H1 (cell line): ENCODE measurements at regions not wholly inside any gene's neighbourhood (a gene's known extent, or its start where the extent isn't known, plus 50 kb on each side); places are given as distances from the start of the nearest gene placed in this dataset.

Source experiments
- CTCF ChIA-PET: fragments of 300-600 bp; sonication (Branson Sonifier 250); formaldehyde crosslinking; loops from one replicate; lab custom pipeline; 2021; ENCODE audit not compliant: partially characterized antibody; lab: Charles Lee
- POLR2A ChIA-PET: fragments of 300-600 bp; sonication (Branson Sonifier 250); formaldehyde crosslinking; loops from one replicate; lab custom pipeline; 2021; ENCODE audit warnings: inconsistent platforms; ENCODE audit not compliant: partially characterized antibody; lab: Charles Lee
- DNase-seq, 2 experiments: peaks; one replicate each; pipeline versions ENCODE4 v3.0.0 to v3.0.0-alpha.2; 2010 to 2022; ENCODE audit warnings: low spot score in 2 of 2, low read depth in 1 of 2, mixed read lengths in 1 of 2
- FAIRE-seq: peaks from 2 replicates; lab custom pipeline; 2011; peaks lifted over from hg19 to GRCh38; lab: Jason Lieb, UNC
- H2AFZ ChIP-seq: 2 replicates; pipeline ENCODE4 v1.8.1; 2012; ENCODE audit warnings: low read length, inconsistent platforms
- H2AK5ac ChIP-seq: 2 replicates; pipeline ENCODE4 v1.6.1; 2013; ENCODE audit warnings: low read depth, low read length
- H2BK120ac ChIP-seq: replicated peaks from 2 replicates; pipeline ENCODE3; 2013; ENCODE audit warnings: low read depth, low read length, inconsistent platforms
- H2BK12ac ChIP-seq: 2 replicates; pipeline ENCODE4 v1.6.1; 2013; ENCODE audit warnings: low read depth, low read length
- H2BK15ac ChIP-seq: 2 replicates; pipeline ENCODE4 v1.6.1; 2013; ENCODE audit warnings: low read length
- H2BK20ac ChIP-seq: 2 replicates; pipeline ENCODE4 v1.6.1; 2013; ENCODE audit warnings: low read length
- H2BK5ac ChIP-seq: 2 replicates; pipeline ENCODE4 v1.6.1; 2013; ENCODE audit warnings: low read depth, low read length
- H3K14ac ChIP-seq: 2 replicates; pipeline ENCODE4 v1.6.1; 2013; ENCODE audit warnings: inconsistent platforms; ENCODE audit not compliant: insufficient read length
- H3K18ac ChIP-seq: 2 replicates; pipeline ENCODE4 v1.6.1; 2013; ENCODE audit warnings: low read length; ENCODE audit errors: extremely low read depth
- H3K23ac ChIP-seq: 2 replicates; pipeline ENCODE4 v1.6.1; 2013; ENCODE audit warnings: inconsistent platforms; ENCODE audit not compliant: insufficient read length
- H3K23me2 ChIP-seq: 2 replicates; pipeline ENCODE4 v1.6.1; 2013; ENCODE audit warnings: low read depth, low read length
- H3K27ac ChIP-seq: 2 replicates; pipeline ENCODE4 v1.6.1; 2011; ENCODE audit warnings: low read depth, low read length, inconsistent platforms
- H3K27me3 ChIP-seq, 4 experiments: replicated peaks in 1 of 4; 1 replicate in 1 of 4; 2 replicates in 3 of 4; pipeline versions ENCODE4 v1.6.1 to v1.8.1; 2011 to 2013; ENCODE audit warnings: low read length in 3 of 4, mild to moderate bottlenecking in 3 of 4, inconsistent platforms in 2 of 4, mixed read lengths in 2 of 4, moderate library complexity in 1 of 4; ENCODE audit not compliant: control insufficient read depth in 3 of 4, insufficient read depth in 3 of 4; ENCODE audit errors: extremely low read depth in 1 of 4
- H3K36me3 ChIP-seq, 4 experiments: 2 replicates each; pipeline versions ENCODE4 v1.6.1 to v1.8.1; 2011 to 2013; ENCODE audit warnings: mild to moderate bottlenecking in 4 of 4, low read length in 3 of 4, moderate library complexity in 2 of 4, control low read depth in 1 of 4, inconsistent platforms in 1 of 4; ENCODE audit not compliant: insufficient read depth in 4 of 4, control insufficient read depth in 2 of 4
- H3K4ac ChIP-seq: replicated peaks from 2 replicates; pipeline ENCODE3; 2013; ENCODE audit warnings: low read length, low read depth, mixed read lengths, inconsistent platforms; ENCODE audit not compliant: insufficient read length
- H3K4me1 ChIP-seq, 4 experiments: replicated peaks in 1 of 4; 1 replicate in 1 of 4; 2 replicates in 3 of 4; pipeline versions ENCODE4 v1.6.1 to v1.8.1; 2011 to 2013; ENCODE audit warnings: low read length in 3 of 4, inconsistent platforms in 2 of 4, mixed read lengths in 1 of 4; ENCODE audit not compliant: insufficient read depth in 4 of 4, control insufficient read depth in 3 of 4
- H3K4me2 ChIP-seq, 2 experiments: 2 replicates each; pipeline versions ENCODE4 v1.6.1 to v1.8.1; 2011 to 2013; ENCODE audit warnings: low read depth in 2 of 2, low read length in 2 of 2, control low read depth in 1 of 2, inconsistent platforms in 1 of 2, mild to moderate bottlenecking in 1 of 2; ENCODE audit not compliant: insufficient read depth in 1 of 2
- H3K4me3 ChIP-seq, 4 experiments: fragments of 200-600, 300-600 bp in 1 of 4; sonication (generic), shearing (Covaris generic), sonication (Bioruptor Twin) in 1 of 4; 2 replicates each; pipeline versions ENCODE4 v1.5.1 to v1.8.1; 2011 to 2016; ENCODE audit warnings: low read length in 4 of 4, low read depth in 3 of 4, control low read depth in 2 of 4, inconsistent platforms in 2 of 4, mild to moderate bottlenecking in 2 of 4, mixed read lengths in 1 of 4, moderate library complexity in 1 of 4; ENCODE audit not compliant: insufficient read depth in 2 of 4; ENCODE audit errors: extremely low read depth in 1 of 4
- H3K56ac ChIP-seq: replicated peaks from 2 replicates; pipeline ENCODE3; 2013; ENCODE audit warnings: low read depth, mild to moderate bottlenecking, mixed read lengths, low read length, inconsistent platforms; ENCODE audit not compliant: insufficient read length
- H3K79me1 ChIP-seq: 2 replicates; pipeline ENCODE4 v1.6.1; 2013; ENCODE audit warnings: low read depth, low read length, control low read depth
- H3K79me2 ChIP-seq, 2 experiments: 2 replicates each; pipeline versions ENCODE4 v1.6.1 to v1.8.1; 2012 to 2013; ENCODE audit warnings: low read length in 2 of 2, mild to moderate bottlenecking in 2 of 2, inconsistent platforms in 1 of 2; ENCODE audit not compliant: insufficient read depth in 2 of 2, control insufficient read depth in 1 of 2
- H3K9ac ChIP-seq, 4 experiments: replicated peaks in 1 of 4; 1 replicate in 1 of 4; 2 replicates in 3 of 4; pipeline versions ENCODE4 v1.6.1 to v1.8.1; 2011 to 2013; ENCODE audit warnings: low read depth in 3 of 4, low read length in 3 of 4, control low read depth in 2 of 4, mild to moderate bottlenecking in 2 of 4, moderate library complexity in 2 of 4, inconsistent platforms in 1 of 4; ENCODE audit errors: extremely low read depth in 1 of 4
- H3K9me3 ChIP-seq, 2 experiments: 2 replicates each; pipeline versions ENCODE4 v1.6.1 to v1.8.1; 2012 to 2013; ENCODE audit warnings: mild to moderate bottlenecking in 2 of 2, moderate library complexity in 2 of 2, control low read depth in 1 of 2, inconsistent platforms in 1 of 2, low read depth in 1 of 2, low read length in 1 of 2, mixed read lengths in 1 of 2; ENCODE audit not compliant: insufficient read depth in 2 of 2
- H4K20me1 ChIP-seq, 2 experiments: replicated peaks in 1 of 2; 2 replicates each; pipeline versions ENCODE3 to v1.8.1; 2011 to 2013; ENCODE audit warnings: inconsistent platforms in 2 of 2, low read length in 2 of 2, mild to moderate bottlenecking in 1 of 2; ENCODE audit not compliant: insufficient read depth in 2 of 2, control insufficient read depth in 1 of 2
- H4K5ac ChIP-seq: 2 replicates; pipeline ENCODE4 v1.6.1; 2013; ENCODE audit warnings: low read length, low read depth, mixed read lengths, inconsistent platforms; ENCODE audit not compliant: insufficient read length
- H4K8ac ChIP-seq: 2 replicates; pipeline ENCODE4 v1.8.0; 2013; ENCODE audit warnings: mild to moderate bottlenecking, moderate library complexity, low read length, inconsistent platforms; ENCODE audit not compliant: insufficient read depth; ENCODE audit errors: extremely low read depth
- H4K91ac ChIP-seq: replicated peaks from 2 replicates; pipeline ENCODE3; 2013; ENCODE audit warnings: low read length, mixed read lengths, inconsistent platforms; ENCODE audit not compliant: insufficient read length
- CBX8 ChIP-seq: fragments of 300-800, 300-1000 bp; sonication (generic); IDR thresholded peaks from 2 replicates; pipeline ENCODE4 v1.7.1; 2016; ENCODE audit warnings: low read depth, low read length, borderline replicate concordance
- CTBP2 ChIP-seq: IDR thresholded peaks from 2 replicates; pipeline ENCODE4 v1.7.0; 2011; ENCODE audit warnings: borderline replicate concordance, mild to moderate bottlenecking, moderate library complexity, mixed read lengths, low read length; ENCODE audit not compliant: insufficient read depth, insufficient read length
- FOSL1 ChIP-seq: IDR thresholded peaks from 2 replicates; pipeline ENCODE4 v1.6.1; 2011; ENCODE audit warnings: mild to moderate bottlenecking, low read depth, low read length, moderate library complexity; ENCODE audit not compliant: insufficient read depth
- GTF2F1 ChIP-seq: IDR thresholded peaks from 2 replicates; pipeline ENCODE4 v1.6.1; 2012; ENCODE audit warnings: low read depth, low read length, improper control_type of control experiment, borderline replicate concordance
- HDAC2 ChIP-seq, 2 experiments: fragments of 300-600 bp in 1 of 2; sonication (generic) in 1 of 2; IDR thresholded peaks; 2 replicates each; pipeline ENCODE4 v1.6.1; 2011 to 2012; ENCODE audit warnings: low read depth in 2 of 2, low read length in 2 of 2, mild to moderate bottlenecking in 2 of 2, moderate library complexity in 2 of 2, borderline replicate concordance in 1 of 2, inconsistent platforms in 1 of 2
- KDM1A ChIP-seq: fragments of 200-600, 300-600 bp; sonication (generic); IDR thresholded peaks from 2 replicates; pipeline ENCODE4 v1.7.1; 2016; ENCODE audit warnings: mild to moderate bottlenecking, low read length, borderline replicate concordance
- KDM5A ChIP-seq: fragments of 200-600 bp; IDR thresholded peaks from 2 replicates; pipeline ENCODE4 v1.7.1; 2012; ENCODE audit warnings: mild to moderate bottlenecking, low read length, inconsistent platforms, mixed read lengths
- NANOG ChIP-seq: IDR thresholded peaks from 2 replicates; pipeline ENCODE4 v1.6.1; 2011; ENCODE audit warnings: low read length, low read depth, mild to moderate bottlenecking, inconsistent platforms; ENCODE audit not compliant: insufficient read depth, poor library complexity, severe bottlenecking
- POU5F1 ChIP-seq: IDR thresholded peaks from 2 replicates; pipeline ENCODE4 v1.6.1; 2011; ENCODE audit warnings: low read depth, mild to moderate bottlenecking, low read length, moderate library complexity
- RFX5 ChIP-seq: IDR thresholded peaks from 2 replicates; pipeline ENCODE4 v1.6.1; 2011; ENCODE audit warnings: low read depth, low read length, improper control_type of control experiment, borderline replicate concordance
- SAP30 ChIP-seq: fragments of 300-600 bp; sonication (generic); IDR thresholded peaks from 2 replicates; pipeline ENCODE4 v1.7.1; 2012; ENCODE audit warnings: low read length, moderate library complexity, mild to moderate bottlenecking, inconsistent platforms; ENCODE audit not compliant: insufficient read depth, insufficient replicate concordance
- SRF ChIP-seq: IDR thresholded peaks from 2 replicates; pipeline ENCODE4 v1.6.1; 2011; ENCODE audit warnings: mild to moderate bottlenecking, low read depth, low read length, moderate library complexity
- TAF1 ChIP-seq: IDR thresholded peaks from 2 replicates; pipeline ENCODE4 v1.6.1; 2011; ENCODE audit warnings: mild to moderate bottlenecking, low read depth, low read length
- WGBS, 2 experiments: shearing (Covaris generic) in 1 of 2; methylation state at CpG; one replicate each; pipeline versions ENCODE4 v1.1.6 to v1.1.7; 2013 to 2015; ENCODE audit warnings: low lambda C conversion rate in 2 of 2, mixed read lengths in 2 of 2, inconsistent platforms in 1 of 2, low coverage in 1 of 2, missing lambda C conversion rate in 1 of 2; ENCODE audit not compliant: insufficient replicate concordance in 2 of 2, insufficient coverage in 1 of 2, insufficient read length in 1 of 2; ENCODE audit errors: extremely low coverage in 1 of 2, missing lambda C conversion rate in 1 of 2; 5-methylcytosine and 5-hydroxymethylcytosine counted together

DNA sequence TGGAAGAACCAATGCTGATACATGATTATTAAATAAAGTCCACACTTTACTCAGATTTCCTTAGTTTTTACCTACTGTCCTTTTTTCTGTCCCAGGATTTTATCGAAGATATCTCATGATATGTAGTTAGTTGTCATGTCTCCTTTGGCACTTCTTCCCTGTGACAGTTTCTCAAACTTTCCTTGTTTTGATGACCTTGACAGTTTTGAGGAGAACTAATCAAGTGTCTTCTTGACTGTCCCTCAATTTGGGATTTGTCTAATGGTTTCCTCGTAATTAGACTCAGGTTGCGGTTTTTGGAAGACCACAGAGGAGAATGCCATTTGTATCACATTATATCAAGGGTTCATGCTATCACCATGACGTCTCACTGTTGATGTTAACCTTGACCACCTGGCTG, 483.1 kb upstream of the ZNF608 start:
- Histone ChIP-seq H3K56ac (no peak overlapping the region), H3K4me2 (no peak overlapping the region), H2BK120ac (no peak overlapping the region), H4K8ac (no peak overlapping the region), H3K9ac (no peak overlapping the region), H3K4me1 (peaks cover 0 to 6% (median 0%) of the 10 kb centered on the region in 4 experiments; a peak in 1 of 7 replicates), H2BK15ac (no peak overlapping the region), H2BK20ac (no peak overlapping the region), H3K18ac (no peak overlapping the region), H2AK5ac (no peak overlapping the region), H3K4ac (no peak overlapping the region), H2BK5ac (no peak overlapping the region), H3K14ac (no peak overlapping the region), H3K27me3 (no peaks in the 10 kb centered on the region), H2BK12ac (no peak overlapping the region), H4K20me1 (no peaks in the 10 kb centered on the region), H3K79me1 (no peaks in the 10 kb centered on the region), H3K23me2 (no peaks in the 10 kb centered on the region; the same call in 1 of the 2 replicates), H3K23ac (no peak overlapping the region), H4K5ac (no peak overlapping the region), H4K91ac (no peak overlapping the region), H3K9me3 (no peaks in the 10 kb centered on the region), H3K27ac (no peak overlapping the region), H3K79me2 (no peaks in the 10 kb centered on the region), H2AFZ (no peak overlapping the region), H3K36me3 (no peaks in the 10 kb centered on the region), H3K4me3 (no peak overlapping the region)
- CTCF ChIA-PET, result no interaction called here
- no peak for TF ChIP-seq SAP30
- TF ChIP-seq CTBP2, result no peak
- no peak for TF ChIP-seq HDAC2 (IDR thresholded peaks at IDR 0.05; ENCODE audit: borderline replicate concordance in 1 of 2, low read depth in 2 of 2, low read length in 2 of 2)
- no peak for TF ChIP-seq KDM5A
- TF ChIP-seq POU5F1, result no peak
- TF ChIP-seq CBX8, result no peak
- no peak for TF ChIP-seq NANOG
- no peak for TF ChIP-seq RFX5
- no peak for TF ChIP-seq FOSL1
- no peak for TF ChIP-seq TAF1
- TF ChIP-seq GTF2F1, result no peak
- no peak for TF ChIP-seq KDM1A
- no peak for TF ChIP-seq SRF
- 92% methylated on average over 4 of the region's 4 CpGs; no CpG with 5 or more reads in 1 of the 2 experiments for WGBS, 2 experiments
- FAIRE-seq (no peak), DNase-seq (no peak)
- POLR2A ChIA-PET, result no interaction called here
